Esophagus squamous epithelium (tissue), 4 donors: ENCODE measurements at regions not wholly inside any gene's neighbourhood (a gene's known extent, or its start where the extent isn't known, plus 50 kb on each side); places are given as distances from the start of the nearest gene placed in this dataset.

ENCODE experiments used
- CTCF ChIP-seq, 6 experiments: fragments of 450-650 bp in 4 of 6; fragments of 200-600 bp in 2 of 6; sonication (generic) in 2 of 6; IDR thresholded peaks; one replicate each; pipeline ENCODE4 v1.5.1; 2016 to 2019; ENCODE audit warnings: antibody characterized with exemption in 6 of 6, mild to moderate bottlenecking in 4 of 6, moderate library complexity in 4 of 6
- POLR2A ChIP-seq, 4 donors: fragments of 450-650 bp; IDR thresholded peaks; one replicate each; pipeline ENCODE4 v1.6.1; 2017; ENCODE audit warnings: antibody characterized with exemption in 4 of 4, mild to moderate bottlenecking in 4 of 4, moderate library complexity in 3 of 4

GRCh38 chr10:29826801-29827450, 192.2 kb upstream of the SVIL start:
- TF ChIP-seq CTCF (IDR thresholded peaks at IDR 0.05): no peak
- no peak for TF ChIP-seq POLR2A (IDR thresholded peaks at IDR 0.05)
